ENCODE measurements at regions not wholly inside any gene's neighbourhood (a gene's known extent, or its start where the extent isn't known, plus 50 kb on each side); places are given as distances from the start of the nearest gene placed in this dataset.
"Not testable (repeated sequence)": the region's sequence is repeated elsewhere in the genome, so short reads cannot be mapped to it uniquely, and the experiment has no call there.

DNA sequence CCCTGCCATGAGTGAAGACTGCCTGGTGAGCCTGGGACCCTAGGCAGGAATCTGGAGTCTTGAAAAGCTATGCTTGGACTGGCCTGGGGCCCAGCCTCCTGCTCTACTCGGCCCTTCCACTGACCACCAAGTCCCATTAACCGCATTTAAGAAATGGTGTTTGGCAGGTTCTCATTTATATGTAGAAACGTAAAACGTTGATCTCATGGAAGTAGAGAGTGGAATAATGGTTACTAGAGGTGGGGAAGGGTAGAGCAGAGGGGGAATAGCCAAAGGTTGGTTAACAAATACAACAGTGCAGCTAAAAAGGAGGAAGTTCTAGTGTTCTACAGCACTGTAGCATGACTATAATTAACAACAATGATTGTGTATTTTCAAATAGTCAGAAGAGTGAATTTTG is 72.9 kb upstream of the EED start:
- Mint-ChIP-seq H3K9me3 (ENCODE audit: unreplicated experiment) (no peaks in the 10 kb centered on the region), H3K27me3 (ENCODE audit: low read depth, unreplicated experiment) (no peaks in the 10 kb centered on the region), H3K36me3 (ENCODE audit: low read depth, unreplicated experiment) (no peaks in the 10 kb centered on the region), H3K27ac (ENCODE audit: unreplicated experiment) (no peak overlapping the region), H3K4me3 (ENCODE audit: unreplicated experiment) (no peak overlapping the region), H3K4me1 (ENCODE audit: low read depth, unreplicated experiment) (peaks cover 6% of the 10 kb centered on the region)
- Histone ChIP-seq H3K4me2 (ENCODE audit: low read length) (no peak overlapping the region), H3K27ac (ENCODE audit: low read depth, low read length) (no peak overlapping the region), H3K79me2 (ENCODE audit: insufficient read depth, low read length) (no peaks in the 10 kb centered on the region), H3K9ac (ENCODE audit: low read length) (no peak overlapping the region), H3K27me3 (ENCODE audit: insufficient read depth, low read length) (no peaks in the 10 kb centered on the region), H3K36me3 (ENCODE audit: insufficient read depth, low read length) (no peaks in the 10 kb centered on the region), H2AFZ (ENCODE audit: low read depth, low read length) (no peak overlapping the region), H3K4me3 (ENCODE audit: insufficient read depth, low read depth, low read length) (no peak overlapping the region), H4K20me1 (ENCODE audit: insufficient read depth, low read length) (no peaks in the 10 kb centered on the region), H3K4me1 (ENCODE audit: insufficient read depth, low read length) (peaks cover 29% of the 10 kb centered on the region), H3K9me3 (ENCODE audit: insufficient read depth, low read depth, low read length) (no peaks in the 10 kb centered on the region)
- FAIRE-seq: no peak
- TF ChIP-seq, protein P1, sequence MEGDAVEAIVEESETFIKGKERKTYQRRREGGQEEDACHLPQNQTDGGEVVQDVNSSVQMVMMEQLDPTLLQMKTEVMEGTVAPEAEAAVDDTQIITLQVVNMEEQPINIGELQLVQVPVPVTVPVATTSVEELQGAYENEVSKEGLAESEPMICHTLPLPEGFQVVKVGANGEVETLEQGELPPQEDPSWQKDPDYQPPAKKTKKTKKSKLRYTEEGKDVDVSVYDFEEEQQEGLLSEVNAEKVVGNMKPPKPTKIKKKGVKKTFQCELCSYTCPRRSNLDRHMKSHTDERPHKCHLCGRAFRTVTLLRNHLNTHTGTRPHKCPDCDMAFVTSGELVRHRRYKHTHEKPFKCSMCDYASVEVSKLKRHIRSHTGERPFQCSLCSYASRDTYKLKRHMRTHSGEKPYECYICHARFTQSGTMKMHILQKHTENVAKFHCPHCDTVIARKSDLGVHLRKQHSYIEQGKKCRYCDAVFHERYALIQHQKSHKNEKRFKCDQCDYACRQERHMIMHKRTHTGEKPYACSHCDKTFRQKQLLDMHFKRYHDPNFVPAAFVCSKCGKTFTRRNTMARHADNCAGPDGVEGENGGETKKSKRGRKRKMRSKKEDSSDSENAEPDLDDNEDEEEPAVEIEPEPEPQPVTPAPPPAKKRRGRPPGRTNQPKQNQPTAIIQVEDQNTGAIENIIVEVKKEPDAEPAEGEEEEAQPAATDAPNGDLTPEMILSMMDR (IDR thresholded peaks at IDR 0.05; ENCODE audit: insufficient read depth, low read depth, low read length): no peak
- TF ChIP-seq EZH2 (IDR thresholded peaks at IDR 0.05; ENCODE audit: insufficient read depth, low read length): no peak
- DNase-seq (ENCODE audit: low read depth): no peak

DNA sequence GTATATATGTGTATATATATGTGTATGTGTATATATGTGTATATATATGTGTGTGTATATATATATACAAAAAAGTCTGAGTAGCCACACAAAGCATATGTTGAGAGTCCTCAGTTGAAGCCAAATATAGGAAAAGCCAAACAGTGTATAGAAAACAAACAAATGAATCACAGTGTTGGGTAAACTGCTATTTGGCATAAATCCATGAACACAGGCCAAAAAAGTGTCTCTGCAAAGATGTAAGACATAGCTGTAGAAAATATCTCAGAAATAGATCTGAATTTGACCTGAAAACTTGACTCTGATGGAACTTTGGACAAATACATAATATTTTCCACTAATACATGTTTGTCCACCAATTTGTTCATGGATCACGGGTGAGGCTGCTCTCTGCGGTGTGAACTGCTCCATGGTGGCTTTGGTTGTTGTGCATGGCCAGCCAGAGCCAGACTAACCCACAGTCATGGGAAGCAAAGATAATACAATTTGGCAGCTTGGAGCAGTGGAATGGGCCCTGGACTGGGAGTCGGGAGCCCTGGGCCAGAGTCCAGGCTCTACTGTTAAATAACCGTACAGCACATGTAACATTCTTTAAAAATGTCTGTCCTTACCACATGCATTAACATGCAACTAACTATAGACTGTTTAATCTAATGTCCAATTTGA is 76.9 kb upstream of the EED start:
- FAIRE-seq: no peak

GRCh38 chr11:86166287-86166686 is 78.3 kb upstream of the EED start:
- not testable (repeated sequence) for FAIRE-seq; H2AFZ ChIP-seq (ENCODE audit: low read depth, low read length); H3K27ac ChIP-seq (ENCODE audit: low read depth, low read length); H3K79me2 ChIP-seq (ENCODE audit: insufficient read depth, low read length); H3K9ac ChIP-seq (ENCODE audit: low read length); H3K27me3 Mint-ChIP-seq (ENCODE audit: low read depth, unreplicated experiment); H3K27me3 ChIP-seq (ENCODE audit: insufficient read depth, low read length); H3K4me1 ChIP-seq (ENCODE audit: insufficient read depth, low read length); H3K4me3 Mint-ChIP-seq (ENCODE audit: unreplicated experiment); H3K9me3 Mint-ChIP-seq (ENCODE audit: unreplicated experiment); H4K20me1 ChIP-seq (ENCODE audit: insufficient read depth, low read length); H3K4me2 ChIP-seq (ENCODE audit: low read length); H3K36me3 Mint-ChIP-seq (ENCODE audit: low read depth, unreplicated experiment); DNase-seq (ENCODE audit: low read depth); H3K4me3 ChIP-seq (ENCODE audit: insufficient read depth, low read depth, low read length); H3K27ac Mint-ChIP-seq (ENCODE audit: unreplicated experiment); H3K9me3 ChIP-seq (ENCODE audit: insufficient read depth, low read depth, low read length); H3K36me3 ChIP-seq (ENCODE audit: insufficient read depth, low read length)
- peaks cover 12% of the 10 kb centered on the region for H3K4me1 Mint-ChIP-seq (ENCODE audit: low read depth, unreplicated experiment)

More for the DNA sequence above, 76.9 kb upstream of the EED start:
- Histone ChIP-seq H3K4me3 (ENCODE audit: insufficient read depth, low read depth, low read length) (no peak overlapping the region), H2AFZ (ENCODE audit: low read depth, low read length) (no peak overlapping the region), H4K20me1 (ENCODE audit: insufficient read depth, low read length) (no peaks in the 10 kb centered on the region), H3K9ac (ENCODE audit: low read length) (no peak overlapping the region), H3K9me3 (ENCODE audit: insufficient read depth, low read depth, low read length) (no peaks in the 10 kb centered on the region), H3K4me2 (ENCODE audit: low read length) (no peak overlapping the region), H3K79me2 (ENCODE audit: insufficient read depth, low read length) (no peaks in the 10 kb centered on the region), H3K36me3 (ENCODE audit: insufficient read depth, low read length) (no peaks in the 10 kb centered on the region), H3K27ac (ENCODE audit: low read depth, low read length) (no peak overlapping the region), H3K27me3 (ENCODE audit: insufficient read depth, low read length) (no peaks in the 10 kb centered on the region), H3K4me1 (ENCODE audit: insufficient read depth, low read length) (peaks cover under 1% of the 10 kb centered on the region)
- H3K4me3 Mint-ChIP-seq (ENCODE audit: unreplicated experiment): no peak overlapping the region
- no peak for DNase-seq (ENCODE audit: low read depth)
- H3K4me1 Mint-ChIP-seq (ENCODE audit: low read depth, unreplicated experiment): no peaks in the 10 kb centered on the region
- TF ChIP-seq EZH2 (IDR thresholded peaks at IDR 0.05; ENCODE audit: insufficient read depth, low read length): no peak
- TF ChIP-seq, protein P1 (IDR thresholded peaks at IDR 0.05; ENCODE audit: insufficient read depth, low read depth, low read length): no peak
- H3K27ac Mint-ChIP-seq (ENCODE audit: unreplicated experiment): no peak overlapping the region
- H3K27me3 Mint-ChIP-seq (ENCODE audit: low read depth, unreplicated experiment): peaks cover 4% of the 10 kb centered on the region
- H3K9me3 Mint-ChIP-seq (ENCODE audit: unreplicated experiment): no peaks in the 10 kb centered on the region
- no peaks in the 10 kb centered on the region for H3K36me3 Mint-ChIP-seq (ENCODE audit: low read depth, unreplicated experiment)
